IPS-15b (cell line): ENCODE measurements at regions not wholly inside any gene's neighbourhood (a gene's known extent, or its start where the extent isn't known, plus 50 kb on each side); places are given as distances from the start of the nearest gene placed in this dataset.

Experiments
- H3K27me3 ChIP-seq: one replicate; pipeline ENCODE4 v1.6.1; 2013; ENCODE audit warnings: low read length; ENCODE audit not compliant: control insufficient read depth, insufficient read depth
- H3K36me3 ChIP-seq: one replicate; pipeline ENCODE4 v1.6.1; 2013; ENCODE audit warnings: low read length; ENCODE audit not compliant: control insufficient read depth, insufficient read depth
- H3K4me1 ChIP-seq: one replicate; pipeline ENCODE4 v1.6.1; 2013; ENCODE audit warnings: mild to moderate bottlenecking, low read length; ENCODE audit not compliant: control insufficient read depth, insufficient read depth
- H3K4me3 ChIP-seq: one replicate; pipeline ENCODE4 v1.5.1; 2013; ENCODE audit warnings: low read depth, low read length
- H3K9ac ChIP-seq: one replicate; pipeline ENCODE4 v1.6.1; 2013; ENCODE audit warnings: low read depth, mild to moderate bottlenecking, low read length
- H3K9me3 ChIP-seq: one replicate; pipeline ENCODE4 v1.6.1; 2013; ENCODE audit warnings: mild to moderate bottlenecking, low read length; ENCODE audit not compliant: control insufficient read depth, insufficient read depth

GRCh38 chr5:3006961-3007551, 255.6 kb upstream of the IRX2 start:
- H3K4me1 ChIP-seq: no peaks in the 10 kb centered on the region
- no peak overlapping the region for H3K9ac ChIP-seq
- H3K9me3 ChIP-seq: no peaks in the 10 kb centered on the region
- H3K4me3 ChIP-seq: no peak overlapping the region
- no peaks in the 10 kb centered on the region for H3K36me3 ChIP-seq
- H3K27me3 ChIP-seq: no peaks in the 10 kb centered on the region

DNA sequence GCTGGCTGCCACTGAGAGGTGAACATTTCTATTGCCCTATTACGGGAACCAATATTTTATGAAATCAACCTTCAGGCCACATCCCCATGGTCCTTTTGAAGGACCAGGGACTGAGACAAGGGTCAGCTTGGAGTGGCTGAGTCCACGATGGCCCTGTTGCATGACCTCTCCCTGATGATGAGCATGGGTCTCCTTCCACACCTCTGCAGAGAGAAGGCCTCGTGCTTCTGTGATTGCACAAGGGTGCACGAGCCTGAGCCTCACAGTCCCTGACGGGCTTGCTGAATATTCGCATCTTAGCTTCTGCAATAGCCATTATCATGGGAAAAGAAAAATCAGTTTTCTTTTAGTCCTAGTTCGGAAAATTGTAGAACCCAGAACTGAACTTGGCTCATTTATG, 255.0 kb upstream of the IRX2 start:
- H3K27me3 ChIP-seq: no peaks in the 10 kb centered on the region
- no peaks in the 10 kb centered on the region for H3K36me3 ChIP-seq
- H3K9me3 ChIP-seq: no peaks in the 10 kb centered on the region
- no peaks in the 10 kb centered on the region for H3K4me1 ChIP-seq
- no peak overlapping the region for H3K4me3 ChIP-seq
- H3K9ac ChIP-seq: no peak overlapping the region

DNA sequence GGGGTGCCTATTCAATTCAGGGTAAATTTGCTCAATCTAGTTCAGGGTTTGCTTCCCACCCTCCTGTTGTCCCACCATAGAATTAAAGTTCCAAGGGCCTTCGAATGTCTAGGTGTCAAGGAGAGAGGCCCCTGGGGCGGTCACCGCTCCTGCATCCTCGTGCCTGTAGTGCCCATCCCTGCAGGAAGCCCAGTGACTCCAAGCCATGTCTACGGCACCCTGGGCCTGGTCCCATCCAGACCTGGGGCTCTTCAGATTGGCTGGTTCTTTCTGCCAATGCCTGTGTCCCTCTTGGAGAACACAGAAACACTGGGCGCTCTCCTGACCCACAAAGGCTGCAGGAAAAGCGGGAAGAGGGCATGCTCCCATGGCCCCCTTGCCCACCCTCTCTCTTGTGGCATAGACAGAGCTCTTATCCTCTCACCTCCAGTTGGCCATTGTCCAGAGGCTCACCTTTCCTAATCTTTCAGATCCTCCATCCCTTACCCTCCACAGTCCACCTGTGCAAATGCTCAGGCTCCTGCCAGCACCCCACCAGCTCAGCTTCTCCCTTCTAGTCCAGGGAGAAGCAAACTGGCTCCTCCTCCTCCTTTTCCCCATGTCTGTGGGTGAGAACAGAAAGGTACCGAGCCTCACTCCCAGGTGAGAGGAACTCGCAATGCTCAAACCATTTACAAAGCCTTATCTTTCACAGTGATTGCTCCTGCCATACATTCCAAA, 253.0 kb upstream of the IRX2 start:
- H3K27me3 ChIP-seq: no peaks in the 10 kb centered on the region
- H3K9ac ChIP-seq: no peak overlapping the region
- H3K4me1 ChIP-seq: no peaks in the 10 kb centered on the region
- H3K9me3 ChIP-seq: no peaks in the 10 kb centered on the region
- H3K36me3 ChIP-seq: no peaks in the 10 kb centered on the region
- H3K4me3 ChIP-seq: no peak overlapping the region

- H3K4me1 ChIP-seq: no peaks in the 10 kb centered on the region
- no peaks in the 10 kb centered on the region for H3K27me3 ChIP-seq
- H3K9me3 ChIP-seq: no peaks in the 10 kb centered on the region
- no peak overlapping the region for H3K9ac ChIP-seq
- H3K4me3 ChIP-seq: no peak overlapping the region
- no peaks in the 10 kb centered on the region for H3K36me3 ChIP-seq
Observed at GRCh38 chr5:3002230-3002629, 250.8 kb upstream of the IRX2 start.

DNA sequence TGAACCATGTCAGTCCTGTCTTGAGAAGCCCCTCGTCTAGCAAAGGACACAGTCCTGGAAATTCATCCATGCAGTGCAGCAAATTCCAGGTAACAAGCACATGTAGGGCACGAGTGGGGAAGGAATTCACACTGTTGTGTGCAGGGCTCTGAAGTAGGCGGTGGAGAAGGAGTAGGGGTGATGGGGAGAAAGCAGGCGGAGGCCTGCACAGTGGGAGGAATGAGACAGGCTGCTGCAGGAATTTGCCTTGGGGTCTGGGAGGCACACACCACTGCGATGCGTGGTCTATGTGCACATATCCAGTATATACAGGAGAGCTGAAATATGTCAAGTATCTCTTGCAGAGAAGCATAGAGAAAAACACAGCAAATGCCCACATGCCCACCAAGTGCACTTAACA, 249.2 kb upstream of the IRX2 start:
- H3K36me3 ChIP-seq: no peaks in the 10 kb centered on the region
- no peak overlapping the region for H3K4me3 ChIP-seq
- no peaks in the 10 kb centered on the region for H3K27me3 ChIP-seq
- no peak overlapping the region for H3K9ac ChIP-seq
- no peaks in the 10 kb centered on the region for H3K9me3 ChIP-seq
- H3K4me1 ChIP-seq: no peaks in the 10 kb centered on the region

DNA sequence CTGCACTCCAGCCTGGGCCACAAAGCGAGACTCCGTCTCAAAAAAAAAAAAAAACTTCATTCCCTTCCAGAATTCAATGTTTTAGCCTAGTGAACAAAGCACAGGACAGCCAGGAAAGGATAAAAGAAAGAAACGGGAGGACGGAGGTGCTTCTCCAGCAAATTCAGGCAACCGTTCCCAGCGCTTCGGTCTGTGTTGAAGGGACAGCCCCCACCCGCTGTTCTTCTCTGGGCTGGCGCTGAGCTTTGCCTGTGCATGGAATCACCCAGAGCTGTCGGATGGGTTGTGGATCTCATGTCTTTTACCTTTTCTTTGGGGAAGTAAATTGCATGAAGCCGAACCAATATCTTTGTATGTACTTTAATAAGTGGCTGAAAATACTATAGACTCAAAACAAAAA, 248.4 kb upstream of the IRX2 start:
- Histone ChIP-seq H3K36me3 (no peaks in the 10 kb centered on the region), H3K9me3 (no peaks in the 10 kb centered on the region), H3K27me3 (no peaks in the 10 kb centered on the region), H3K4me3 (no peak overlapping the region), H3K9ac (no peak overlapping the region), H3K4me1 (no peaks in the 10 kb centered on the region)

GRCh38 chr5:2998106-2998505, 246.6 kb upstream of the IRX2 start:
- H3K36me3 ChIP-seq: no peaks in the 10 kb centered on the region
- H3K9ac ChIP-seq: no peak overlapping the region
- no peaks in the 10 kb centered on the region for H3K9me3 ChIP-seq
- no peaks in the 10 kb centered on the region for H3K27me3 ChIP-seq
- no peak overlapping the region for H3K4me3 ChIP-seq
- no peaks in the 10 kb centered on the region for H3K4me1 ChIP-seq

- Histone ChIP-seq H3K9me3 (no peaks in the 10 kb centered on the region), H3K27me3 (no peaks in the 10 kb centered on the region), H3K9ac (no peak overlapping the region), H3K4me1 (no peaks in the 10 kb centered on the region), H3K36me3 (no peaks in the 10 kb centered on the region), H3K4me3 (no peak overlapping the region)
Observed at GRCh38 chr5:2997179-2997578, 245.7 kb upstream of the IRX2 start.

GRCh38 chr5:2996687-2997086, 245.2 kb upstream of the IRX2 start:
- Histone ChIP-seq H3K27me3 (no peaks in the 10 kb centered on the region), H3K36me3 (no peaks in the 10 kb centered on the region), H3K9me3 (no peaks in the 10 kb centered on the region)

DNA sequence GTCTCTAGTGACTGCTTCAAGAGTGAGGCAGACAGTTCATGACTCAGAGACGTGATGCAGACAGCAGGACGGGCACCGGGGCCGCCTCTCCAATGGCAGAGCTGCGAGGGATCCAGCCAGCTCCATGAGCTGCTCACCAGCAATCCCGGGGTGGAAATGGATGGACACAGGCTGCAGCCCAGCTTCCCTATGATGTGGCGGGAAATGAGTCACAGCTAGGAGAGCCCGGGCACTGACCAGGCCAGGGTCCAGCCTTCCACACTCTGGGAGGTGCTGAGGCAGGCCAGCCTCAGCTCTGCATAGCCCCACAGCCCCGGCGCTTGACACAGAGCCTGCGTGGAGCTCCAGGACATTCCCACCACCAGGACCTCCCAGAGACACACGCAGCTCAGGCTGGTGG, 244.8 kb upstream of the IRX2 start:
- Histone ChIP-seq H3K4me1 (no peaks in the 10 kb centered on the region), H3K4me3 (no peak overlapping the region), H3K36me3 (no peaks in the 10 kb centered on the region), H3K9me3 (no peaks in the 10 kb centered on the region), H3K27me3 (no peaks in the 10 kb centered on the region), H3K9ac (no peak overlapping the region)

More at GRCh38 chr5:2996687-2997086, 245.2 kb upstream of the IRX2 start:
- H3K9ac ChIP-seq: no peak overlapping the region
- no peaks in the 10 kb centered on the region for H3K4me1 ChIP-seq
- H3K4me3 ChIP-seq: no peak overlapping the region

DNA sequence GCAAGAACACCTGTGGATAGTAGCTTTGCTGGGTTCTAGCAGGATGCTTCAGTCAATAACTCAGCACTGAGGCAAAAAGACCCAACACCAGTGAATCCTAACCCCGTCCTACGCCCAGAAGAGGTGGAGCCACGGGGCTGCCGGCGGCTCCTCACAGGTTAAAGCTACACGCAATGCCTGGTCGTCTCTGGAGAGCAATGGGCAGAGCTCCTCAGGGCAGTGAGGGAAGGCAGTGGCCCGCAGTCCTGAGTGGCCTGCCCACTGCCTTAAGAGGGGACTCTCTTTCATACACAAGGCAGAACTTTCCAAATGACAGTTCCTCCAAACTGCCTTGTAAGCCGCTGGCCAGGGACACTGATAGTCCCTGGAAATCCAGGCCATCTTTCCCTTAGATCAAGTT, 244.2 kb upstream of the IRX2 start:
- H3K9me3 ChIP-seq: no peaks in the 10 kb centered on the region
- H3K9ac ChIP-seq: no peak overlapping the region
- no peaks in the 10 kb centered on the region for H3K36me3 ChIP-seq
- H3K4me1 ChIP-seq: no peaks in the 10 kb centered on the region
- no peaks in the 10 kb centered on the region for H3K27me3 ChIP-seq
- no peak overlapping the region for H3K4me3 ChIP-seq

GRCh38 chr5:2995035-2995434, 243.6 kb upstream of the IRX2 start:
- H3K9ac ChIP-seq: no peak overlapping the region
- no peaks in the 10 kb centered on the region for H3K4me1 ChIP-seq
- H3K9me3 ChIP-seq: no peaks in the 10 kb centered on the region
- no peaks in the 10 kb centered on the region for H3K27me3 ChIP-seq
- H3K36me3 ChIP-seq: no peaks in the 10 kb centered on the region
- H3K4me3 ChIP-seq: no peak overlapping the region
